ENCODE measurements at regions not wholly inside any gene's neighbourhood (a gene's known extent, or its start where the extent isn't known, plus 50 kb on each side); places are given as distances from the start of the nearest gene placed in this dataset.

GRCh38 chr4:54473798-54474197, 184.0 kb upstream of the KIT start:
- no peak for DNase-seq (ENCODE audit: low read depth)
- no peak overlapping the region for H3K4me3 ChIP-seq (ENCODE audit: control insufficient read depth, low read depth, low read length)
- TF ChIP-seq CTCF (conservative IDR thresholded peaks at IDR 0.05; ENCODE audit: control insufficient read depth, insufficient read depth, low read depth, low read length) = no peak

GRCh38 chr4:54475546-54475945, 182.2 kb upstream of the KIT start:
- H3K4me3 ChIP-seq (ENCODE audit: control insufficient read depth, low read depth, low read length) = no peak overlapping the region
- no peak for DNase-seq (ENCODE audit: low read depth)
- no peak for TF ChIP-seq CTCF (conservative IDR thresholded peaks at IDR 0.05; ENCODE audit: control insufficient read depth, insufficient read depth, low read depth, low read length)

- H3K4me3 ChIP-seq (ENCODE audit: control insufficient read depth, low read depth, low read length) = no peak overlapping the region
- DNase-seq (ENCODE audit: low read depth) = peak; percentile 13
- no peak for TF ChIP-seq CTCF (conservative IDR thresholded peaks at IDR 0.05; ENCODE audit: control insufficient read depth, insufficient read depth, low read depth, low read length)
These were observed 175.1 kb upstream of the KIT start for GRCh38 chr4:54482529-54483200.

GRCh38 chr4:54484383-54484782, 173.4 kb upstream of the KIT start:
- H3K4me3 ChIP-seq (ENCODE audit: control insufficient read depth, low read depth, low read length) = no peak overlapping the region
- no peak for DNase-seq (ENCODE audit: low read depth)
- no peak for TF ChIP-seq CTCF (conservative IDR thresholded peaks at IDR 0.05; ENCODE audit: control insufficient read depth, insufficient read depth, low read depth, low read length)

GRCh38 chr4:54487491-54487890, 170.3 kb upstream of the KIT start:
- no peak overlapping the region for H3K4me3 ChIP-seq (ENCODE audit: control insufficient read depth, low read depth, low read length)
- no peak for TF ChIP-seq CTCF (conservative IDR thresholded peaks at IDR 0.05; ENCODE audit: control insufficient read depth, insufficient read depth, low read depth, low read length)
- DNase-seq (ENCODE audit: low read depth) = no peak

- no peak overlapping the region for H3K4me3 ChIP-seq (ENCODE audit: control insufficient read depth, low read depth, low read length)
- no peak for DNase-seq (ENCODE audit: low read depth)
- no peak for TF ChIP-seq CTCF (conservative IDR thresholded peaks at IDR 0.05; ENCODE audit: control insufficient read depth, insufficient read depth, low read depth, low read length)
These were observed 163.9 kb upstream of the KIT start for GRCh38 chr4:54493862-54494261.

GRCh38 chr4:54495091-54495490, 162.7 kb upstream of the KIT start:
- no peak for TF ChIP-seq CTCF (conservative IDR thresholded peaks at IDR 0.05; ENCODE audit: control insufficient read depth, insufficient read depth, low read depth, low read length)
- no peak overlapping the region for H3K4me3 ChIP-seq (ENCODE audit: control insufficient read depth, low read depth, low read length)
- no peak for DNase-seq (ENCODE audit: low read depth)

Measured in fibroblast of mammary gland (primary cell).